ENCODE measurements at regions not wholly inside any gene's neighbourhood (a gene's known extent, or its start where the extent isn't known, plus 50 kb on each side); places are given as distances from the start of the nearest gene placed in this dataset.

DNA sequence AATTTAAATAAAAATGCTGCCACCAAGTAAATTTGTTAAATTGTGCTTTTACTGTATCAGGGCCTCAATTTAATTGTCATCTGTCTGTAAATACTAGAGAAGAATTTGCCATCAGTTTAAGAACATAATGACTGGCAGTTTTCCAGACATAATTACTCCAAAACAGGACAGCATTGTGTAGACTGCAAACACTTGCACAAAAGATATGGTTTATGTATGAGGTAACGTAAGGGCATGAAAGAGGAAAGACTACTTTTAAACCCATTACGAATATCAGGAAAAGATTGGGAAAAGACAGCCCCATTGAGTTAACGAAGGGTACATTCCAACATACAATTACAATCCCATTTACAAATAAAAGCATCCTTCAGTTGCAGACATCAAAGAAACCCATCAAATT lies 59.8 kb upstream of the KRR1 start:
- intact Hi-C loops (cut with micrococcal nuclease; ENCODE audit: unreplicated experiment) = no loop called here
- no TSS peak for BruUV-seq (replicated peaks)
- H3K4me1 ChIP-seq = no peaks in the 10 kb centered on the region

DNA sequence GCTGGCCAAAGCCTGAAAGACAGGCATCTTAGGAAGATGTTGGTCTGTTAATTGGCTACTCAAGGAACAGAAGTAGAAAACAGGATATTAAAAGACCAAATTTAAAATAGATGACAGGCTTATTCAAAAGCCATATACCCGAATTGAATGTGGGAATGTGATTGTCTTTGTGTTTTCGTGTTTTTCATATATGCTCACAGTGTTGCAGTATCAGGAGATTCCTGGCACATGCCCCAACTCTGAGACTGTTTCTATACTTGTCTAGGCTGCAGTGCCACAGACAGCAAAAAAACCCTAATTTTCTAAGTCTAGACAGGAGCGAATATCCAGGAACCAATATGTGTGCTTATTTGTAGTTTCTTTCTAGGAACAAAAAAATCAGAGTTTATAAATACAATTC lies 57.4 kb upstream of the KRR1 start:
- no peaks in the 10 kb centered on the region for H3K36me3 Mint-ChIP-seq (ENCODE audit: insufficient read depth, unreplicated experiment)
- intact Hi-C loops (cut with micrococcal nuclease; ENCODE audit: unreplicated experiment) = no loop called here
- ChIA-PET POLR2A (no interaction called here), CTCF (no interaction called here)
- Histone ChIP-seq H3K4me1 (no peaks in the 10 kb centered on the region), H3K9me3 (peaks cover 4% of the 10 kb centered on the region; the same call in 1 of the 2 replicates), H3K27me3 (replicated peaks; ENCODE audit: control insufficient read depth, insufficient read depth, low read length) (no peaks in the 10 kb centered on the region), H3K36me3 (ENCODE audit: control insufficient read depth, insufficient read depth, low read length) (no peaks in the 10 kb centered on the region), H3K4me3 (ENCODE audit: low read depth, low read length) (no peak overlapping the region)
- DNase-seq = no peak
- H3K4me3 Mint-ChIP-seq (ENCODE audit: unreplicated experiment) = no peak overlapping the region
- H3K4me1 Mint-ChIP-seq (ENCODE audit: low read depth, unreplicated experiment) = no peaks in the 10 kb centered on the region
- TF ChIP-seq, protein P1, sequence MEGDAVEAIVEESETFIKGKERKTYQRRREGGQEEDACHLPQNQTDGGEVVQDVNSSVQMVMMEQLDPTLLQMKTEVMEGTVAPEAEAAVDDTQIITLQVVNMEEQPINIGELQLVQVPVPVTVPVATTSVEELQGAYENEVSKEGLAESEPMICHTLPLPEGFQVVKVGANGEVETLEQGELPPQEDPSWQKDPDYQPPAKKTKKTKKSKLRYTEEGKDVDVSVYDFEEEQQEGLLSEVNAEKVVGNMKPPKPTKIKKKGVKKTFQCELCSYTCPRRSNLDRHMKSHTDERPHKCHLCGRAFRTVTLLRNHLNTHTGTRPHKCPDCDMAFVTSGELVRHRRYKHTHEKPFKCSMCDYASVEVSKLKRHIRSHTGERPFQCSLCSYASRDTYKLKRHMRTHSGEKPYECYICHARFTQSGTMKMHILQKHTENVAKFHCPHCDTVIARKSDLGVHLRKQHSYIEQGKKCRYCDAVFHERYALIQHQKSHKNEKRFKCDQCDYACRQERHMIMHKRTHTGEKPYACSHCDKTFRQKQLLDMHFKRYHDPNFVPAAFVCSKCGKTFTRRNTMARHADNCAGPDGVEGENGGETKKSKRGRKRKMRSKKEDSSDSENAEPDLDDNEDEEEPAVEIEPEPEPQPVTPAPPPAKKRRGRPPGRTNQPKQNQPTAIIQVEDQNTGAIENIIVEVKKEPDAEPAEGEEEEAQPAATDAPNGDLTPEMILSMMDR (IDR thresholded peaks at IDR 0.05; ENCODE audit: insufficient read depth in 1 of 2, low read depth in 1 of 2, low read length in 1 of 2, severe bottlenecking in 1 of 2, unreplicated experiment in 1 of 2) = no peak
- H3K27me3 Mint-ChIP-seq (ENCODE audit: insufficient read depth, unreplicated experiment) = no peaks in the 10 kb centered on the region
- no peaks in the 10 kb centered on the region for H3K9me3 Mint-ChIP-seq (ENCODE audit: unreplicated experiment)
- no peak overlapping the region for H3K27ac Mint-ChIP-seq (ENCODE audit: unreplicated experiment)
- no TSS peak for BruUV-seq (replicated peaks)

More for the DNA sequence above, 59.8 kb upstream of the KRR1 start:
- TF ChIP-seq, protein P1 (IDR thresholded peaks at IDR 0.05; ENCODE audit: insufficient read depth in 1 of 2, low read depth in 1 of 2, low read length in 1 of 2, severe bottlenecking in 1 of 2, unreplicated experiment in 1 of 2) = no peak
- POLR2A ChIA-PET = no interaction called here
- H3K27me3 Mint-ChIP-seq (ENCODE audit: insufficient read depth, unreplicated experiment) = no peaks in the 10 kb centered on the region
- H3K36me3 ChIP-seq (ENCODE audit: control insufficient read depth, insufficient read depth, low read length) = no peaks in the 10 kb centered on the region
- DNase-seq = no peak
- H3K36me3 Mint-ChIP-seq (ENCODE audit: insufficient read depth, unreplicated experiment) = no peaks in the 10 kb centered on the region
- H3K4me1 Mint-ChIP-seq (ENCODE audit: low read depth, unreplicated experiment) = no peaks in the 10 kb centered on the region
- no peaks in the 10 kb centered on the region for H3K9me3 ChIP-seq
- H3K4me3 Mint-ChIP-seq (ENCODE audit: unreplicated experiment) = no peak overlapping the region
- no peak overlapping the region for H3K27ac Mint-ChIP-seq (ENCODE audit: unreplicated experiment)
- no peak overlapping the region for H3K4me3 ChIP-seq (ENCODE audit: low read depth, low read length)
- H3K27me3 ChIP-seq (replicated peaks; ENCODE audit: control insufficient read depth, insufficient read depth, low read length) = no peaks in the 10 kb centered on the region
- CTCF ChIA-PET = no interaction called here
- no peaks in the 10 kb centered on the region for H3K9me3 Mint-ChIP-seq (ENCODE audit: unreplicated experiment)

DNA sequence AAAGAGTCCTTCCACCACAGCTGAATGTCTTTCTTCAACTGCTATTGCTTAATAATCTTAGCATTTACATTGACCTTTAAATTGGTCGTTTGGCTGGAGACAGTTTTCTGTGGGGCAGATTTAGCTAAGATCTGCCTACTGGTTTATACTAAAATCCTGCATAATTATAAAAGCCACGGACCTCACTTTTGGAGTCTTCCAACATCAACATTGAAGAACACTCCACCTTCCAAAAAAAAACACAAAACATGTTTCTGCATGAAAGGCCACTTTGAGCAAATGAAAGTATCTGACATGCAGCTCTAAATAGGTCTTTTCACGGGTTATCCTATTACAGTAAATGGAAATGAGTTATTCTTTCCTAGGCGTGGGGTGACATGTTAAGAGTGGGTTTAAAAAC lies 57.0 kb upstream of the KRR1 start:
- Mint-ChIP-seq H3K4me1 (ENCODE audit: low read depth, unreplicated experiment) (no peaks in the 10 kb centered on the region), H3K27ac (ENCODE audit: unreplicated experiment) (no peak overlapping the region), H3K4me3 (ENCODE audit: unreplicated experiment) (no peak overlapping the region), H3K27me3 (ENCODE audit: insufficient read depth, unreplicated experiment) (no peaks in the 10 kb centered on the region), H3K36me3 (ENCODE audit: insufficient read depth, unreplicated experiment) (no peaks in the 10 kb centered on the region), H3K9me3 (ENCODE audit: unreplicated experiment) (no peaks in the 10 kb centered on the region)
- POLR2A ChIA-PET = no interaction called here
- Histone ChIP-seq H3K4me1 (no peaks in the 10 kb centered on the region), H3K36me3 (ENCODE audit: control insufficient read depth, insufficient read depth, low read length) (no peaks in the 10 kb centered on the region), H3K4me3 (ENCODE audit: low read depth, low read length) (no peak overlapping the region), H3K9me3 (peaks cover 4% of the 10 kb centered on the region; the same call in 1 of the 2 replicates), H3K27me3 (replicated peaks; ENCODE audit: control insufficient read depth, insufficient read depth, low read length) (no peaks in the 10 kb centered on the region)
- DNase-seq = no peak
- intact Hi-C loops (cut with micrococcal nuclease; ENCODE audit: unreplicated experiment) = no loop called here
- CTCF ChIA-PET = no interaction called here
- no TSS peak for BruUV-seq (replicated peaks)
- TF ChIP-seq, protein P1 (IDR thresholded peaks at IDR 0.05; ENCODE audit: insufficient read depth in 1 of 2, low read depth in 1 of 2, low read length in 1 of 2, severe bottlenecking in 1 of 2, unreplicated experiment in 1 of 2) = no peak
